HCT116 (cell line): ENCODE measurements at regions not wholly inside any gene's neighbourhood (a gene's known extent, or its start where the extent isn't known, plus 50 kb on each side); places are given as distances from the start of the nearest gene placed in this dataset.

Source experiments
- ATAC-seq: fragments of 200-7000 bp; cut with Tn5 transposase; 2 replicates; pipeline ENCODE4 v1.9.1; 2020; ENCODE audit warnings: mild to moderate bottlenecking, moderate library complexity
- BruUV-seq: library from RNA; stranded (reverse); fragments of 400-500 nt; replicated peaks from 2 replicates; lab custom pipeline; 2021; lab: Mats Ljungman, UMichigan
- CTCF ChIA-PET: fragments of 300-600 bp; sonication (Branson Sonifier 250); formaldehyde crosslinking; loops from one replicate; lab custom pipeline; 2021; ENCODE audit warnings: antibody characterized with exemption; lab: Charles Lee
- POLR2A ChIA-PET: fragments of 300-600, 350-600 bp; sonication (Branson Sonifier 250); formaldehyde crosslinking; loops from one replicate; lab custom pipeline; 2021; ENCODE audit warnings: antibody characterized with exemption; lab: Charles Lee
- RAD21 ChIA-PET, 2 experiments: fragments of 300-600 bp; sonication (Branson Sonifier 250); formaldehyde crosslinking; loops; one replicate each; lab custom pipeline; 2023; ENCODE audit warnings: low total read pairs in 2 of 2; ENCODE audit not compliant: uncharacterized antibody in 2 of 2, unreplicated experiment in 2 of 2, low non-redundant PET in 1 of 2; lab: Charles Lee
- DNase-seq: peaks from one replicate; pipeline ENCODE4 v3.0.0-alpha.2; 2010; ENCODE audit warnings: low read depth, low spot score
- H2AFZ ChIP-seq: fragments of 200-600 bp; shearing (Covaris generic), sonication (generic); 2 replicates; pipeline ENCODE4 v1.6.1; 2017; ENCODE audit warnings: low read depth, mixed run types, mixed read lengths, antibody characterized with exemption, low read length; ENCODE audit not compliant: poor library complexity, severe bottlenecking
- H3K27ac ChIP-seq: 2 replicates; pipeline ENCODE4 v1.5.1; 2012; ENCODE audit warnings: low read depth, low read length
- H3K27me3 ChIP-seq: fragments of 200-600 bp; sonication (generic); 2 replicates; pipeline ENCODE4 v1.6.1; 2016; ENCODE audit warnings: mixed run types, low read length, mixed read lengths; ENCODE audit not compliant: insufficient read depth
- H3K36me3 ChIP-seq, 2 experiments: fragments of 200-500 bp in 1 of 2; fragments of 200-600 bp in 1 of 2; sonication (Bioruptor generic) in 1 of 2; sonication (generic) in 1 of 2; 2 replicates each; pipeline versions ENCODE4 v1.5.1 to v1.6.1; 2014 to 2016; ENCODE audit warnings: low read length in 2 of 2, inconsistent platforms in 1 of 2, mixed read lengths in 1 of 2, mixed run types in 1 of 2; ENCODE audit not compliant: insufficient read depth in 2 of 2, control insufficient read depth in 1 of 2
- H3K4me1 ChIP-seq, 2 experiments: fragments of 200-600 bp in 1 of 2; sonication (generic) in 1 of 2; 2 replicates each; pipeline versions ENCODE4 v1.5.1 to v1.6.1; 2012 to 2017; ENCODE audit warnings: low read length in 2 of 2, inconsistent platforms in 1 of 2, mild to moderate bottlenecking in 1 of 2, mixed read lengths in 1 of 2, mixed run types in 1 of 2, moderate library complexity in 1 of 2; ENCODE audit not compliant: insufficient read depth in 2 of 2, control insufficient read depth in 1 of 2
- H3K4me2 ChIP-seq: fragments of 200-600 bp; sonication (generic); 2 replicates; pipeline ENCODE4 v1.6.1; 2017; ENCODE audit warnings: mixed run types, low read length, mixed read lengths
- H3K4me3 ChIP-seq, 2 experiments: fragments of 200-600 bp in 1 of 2; sonication (generic) in 1 of 2; replicated peaks in 1 of 2; 2 replicates each; pipeline ENCODE4 v1.5.1; 2011 to 2016; ENCODE audit warnings: low read length in 2 of 2, control low read depth in 1 of 2, low read depth in 1 of 2, mild to moderate bottlenecking in 1 of 2, mixed read lengths in 1 of 2, mixed run types in 1 of 2
- H3K79me2 ChIP-seq: fragments of 200-600 bp; sonication (generic); 2 replicates; pipeline ENCODE4 v1.6.1; 2017; ENCODE audit warnings: mild to moderate bottlenecking, mixed run types, low read length, moderate library complexity, mixed read lengths; ENCODE audit not compliant: insufficient read depth
- H3K9ac ChIP-seq: fragments of 200-600 bp; sonication (generic); 2 replicates; pipeline ENCODE4 v1.6.1; 2016; ENCODE audit warnings: low read length, mixed read lengths
- H3K9me2 ChIP-seq: fragments of 200-600 bp; sonication (generic), shearing (Covaris generic); 2 replicates; pipeline ENCODE4 v1.6.1; 2017; ENCODE audit warnings: mixed run types, mild to moderate bottlenecking, moderate library complexity; ENCODE audit not compliant: insufficient read depth
- H3K9me3 ChIP-seq, 2 experiments: fragments of 200-500 bp in 1 of 2; fragments of 200-600 bp in 1 of 2; sonication (Bioruptor generic) in 1 of 2; sonication (generic) in 1 of 2; 2 replicates each; pipeline ENCODE4 v1.6.1; 2014 to 2017; ENCODE audit warnings: low read length in 2 of 2, mixed read lengths in 2 of 2, inconsistent platforms in 1 of 2, low read depth in 1 of 2, mild to moderate bottlenecking in 1 of 2, mixed run types in 1 of 2, moderate library complexity in 1 of 2; ENCODE audit not compliant: control insufficient read depth in 1 of 2, insufficient read depth in 1 of 2
- H4K20me1 ChIP-seq: fragments of 200-600 bp; sonication (generic), shearing (Covaris generic); 2 replicates; pipeline ENCODE4 v1.6.1; 2017; ENCODE audit warnings: mixed run types, mild to moderate bottlenecking, moderate library complexity; ENCODE audit not compliant: insufficient read depth
- CBX3 ChIP-seq: IDR thresholded peaks from 2 replicates; pipeline ENCODE4 v1.6.1; 2012; ENCODE audit warnings: low read depth
- CEBPB ChIP-seq: IDR thresholded peaks from 2 replicates; pipeline ENCODE4 v1.6.1; 2012; ENCODE audit warnings: low read depth
- EGR1 ChIP-seq: IDR thresholded peaks from 2 replicates; pipeline ENCODE4 v1.6.1; 2012; ENCODE audit warnings: low read depth
- EZH2phosphoT487 ChIP-seq: fragments of 200-600 bp; IDR thresholded peaks from 2 replicates; pipeline ENCODE4 v1.6.1; 2018; ENCODE audit warnings: antibody characterized with exemption, borderline replicate concordance
- POLR2A ChIP-seq: IDR thresholded peaks from 2 replicates; pipeline ENCODE4 v1.7.0; 2011; ENCODE audit warnings: borderline replicate concordance; ENCODE audit not compliant: insufficient read depth, insufficient read length; ENCODE audit errors: extremely low read depth
- RAD21 ChIP-seq: IDR thresholded peaks from 2 replicates; pipeline ENCODE4 v1.6.1; 2012; ENCODE audit warnings: low read depth, mild to moderate bottlenecking
- SIN3A ChIP-seq: IDR thresholded peaks from 2 replicates; pipeline ENCODE4 v1.6.1; 2012; ENCODE audit warnings: low read depth
- SRF ChIP-seq: IDR thresholded peaks from 2 replicates; pipeline ENCODE4 v1.6.1; 2012; ENCODE audit warnings: low read depth
- TCF7L2 ChIP-seq: IDR thresholded peaks from 2 replicates; pipeline ENCODE4 v1.7.0; 2011; ENCODE audit warnings: borderline replicate concordance, inconsistent platforms; ENCODE audit not compliant: insufficient read depth, insufficient read length; ENCODE audit errors: extremely low read depth
- YY1 ChIP-seq: IDR thresholded peaks from 2 replicates; pipeline ENCODE4 v1.6.1; 2011; ENCODE audit warnings: low read length, low read depth, moderate library complexity, mild to moderate bottlenecking; ENCODE audit not compliant: insufficient replicate concordance; ENCODE audit errors: extremely low read depth
- ZFX ChIP-seq: fragments of 450-650 bp; IDR thresholded peaks from 2 replicates; pipeline ENCODE4 v1.6.1; 2017
- ZNF274 ChIP-seq: fragments of 200-500 bp; sonication (Bioruptor generic); IDR thresholded peaks from 2 replicates; pipeline ENCODE4 v1.6.1; 2014; ENCODE audit warnings: mild to moderate bottlenecking, low read depth, low read length, inconsistent platforms
- intact Hi-C: fragments of 100-400 bp; cut with micrococcal nuclease; formaldehyde crosslinking; loops from 2 replicates; pipeline ENCODE4 v1.10.0; 2022
- TF ChIP-seq, protein P1 (sequence below): IDR thresholded peaks from 2 replicates; pipeline ENCODE4 v1.6.1; 2012; ENCODE audit warnings: low read depth
- TF ChIP-seq, protein P2 (sequence below): IDR thresholded peaks from 2 replicates; pipeline ENCODE4 v1.6.1; 2012
- TF ChIP-seq, protein P3 (sequence below), 3 experiments: fragments of 200-600 bp in 1 of 3; sonication (generic) in 1 of 3; IDR thresholded peaks in 2 of 3; conservative IDR thresholded peaks in 1 of 3; 2 replicates each; pipeline ENCODE4 v1.5.1; 2012 to 2017; ENCODE audit warnings: low read depth in 2 of 3, low read length in 2 of 3, antibody characterized with exemption in 1 of 3, borderline replicate concordance in 1 of 3, control low read depth in 1 of 3, mild to moderate bottlenecking in 1 of 3, mixed read lengths in 1 of 3, mixed run types in 1 of 3, moderate library complexity in 1 of 3; ENCODE audit not compliant: insufficient read depth in 1 of 3

DNA sequence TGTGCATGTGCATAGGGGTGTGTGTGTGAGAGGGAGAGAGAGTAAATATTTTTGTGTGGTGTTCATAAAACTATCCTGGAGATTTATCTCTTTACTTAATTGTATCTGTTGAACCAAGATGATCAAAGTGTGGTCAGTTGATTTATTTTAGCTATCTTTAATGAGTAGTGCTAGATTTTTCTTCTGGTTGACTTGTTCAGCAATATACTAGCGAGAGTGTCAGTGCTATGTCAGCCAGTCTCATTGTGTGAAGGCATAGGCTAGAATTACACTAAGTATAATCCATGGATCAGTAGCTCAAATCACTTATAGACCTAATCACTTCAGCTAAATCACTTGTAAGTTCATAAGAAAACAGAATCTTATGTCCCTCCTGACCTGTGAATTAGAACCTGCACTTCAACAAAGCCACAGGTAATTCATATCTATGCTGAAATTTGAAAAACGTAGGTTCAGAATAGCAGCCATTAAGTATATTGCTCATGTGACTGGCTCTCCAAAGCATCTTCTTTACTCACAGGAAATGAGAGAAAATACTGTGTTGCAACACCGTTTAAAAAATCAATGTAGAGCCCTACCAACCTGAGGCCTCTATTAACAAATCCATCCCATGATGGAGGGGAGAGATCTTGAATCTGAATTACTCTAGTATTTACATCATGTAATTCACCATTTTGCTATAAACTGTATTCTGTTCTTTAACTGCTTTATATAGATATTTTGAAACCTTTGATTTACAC, 203.1 kb upstream of the ACTBL2 start:
- CTCF ChIA-PET: no interaction called here
- DNase-seq: no peak
- TF ChIP-seq SRF (no peak), CEBPB (0 out of 2 replicates have a peak, but pooled peaks have one; percentile 19)
- TF ChIP-seq, all 23 proteins: peak for 1
- RAD21 ChIA-PET: no interaction called here
- Histone ChIP-seq H3K36me3 (no peaks in the 10 kb centered on the region), H3K9me2 (no peaks in the 10 kb centered on the region), H3K27ac (no peak overlapping the region), H3K4me1 (peaks cover 8 to 35% of the 10 kb centered on the region in 2 experiments; a peak in 3 of 4 replicates), H2AFZ (peak overlapping the region; percentile 10), H3K9me3 (no peaks in the 10 kb centered on the region), H4K20me1 (no peaks in the 10 kb centered on the region), H3K9ac (no peak overlapping the region), H3K27me3 (no peaks in the 10 kb centered on the region), H3K79me2 (no peaks in the 10 kb centered on the region), H3K4me3 (no peak overlapping the region), H3K4me2 (no peak overlapping the region)
- POLR2A ChIA-PET: no interaction called here
- no TSS peak for BruUV-seq
- ATAC-seq: no peak
- intact Hi-C loops: no loop called here

DNA sequence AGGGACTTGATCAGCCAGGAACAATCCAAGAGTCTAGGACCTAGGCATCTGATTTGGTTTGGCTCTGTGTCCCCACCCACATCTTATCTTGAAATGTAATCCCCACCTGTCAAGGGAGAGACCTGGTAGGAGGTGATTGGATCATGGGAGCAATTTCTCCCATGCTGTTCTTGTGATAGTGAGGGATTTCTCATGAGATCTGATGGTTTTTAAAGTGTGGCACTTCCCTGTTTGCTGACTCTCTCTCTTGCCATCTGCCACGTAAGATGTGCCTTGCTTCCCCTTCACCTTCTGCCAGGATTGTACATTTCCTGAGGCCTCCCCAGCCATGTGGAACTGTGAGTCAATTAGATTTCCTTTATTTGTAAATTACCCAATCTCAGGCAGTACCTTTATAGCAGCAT, 201.7 kb upstream of the ACTBL2 start:
- DNase-seq: no peak
- Histone ChIP-seq H3K4me2 (no peak overlapping the region), H3K4me3 (no peak overlapping the region), H3K36me3 (no peaks in the 10 kb centered on the region), H3K9me2 (no peaks in the 10 kb centered on the region), H4K20me1 (no peaks in the 10 kb centered on the region), H2AFZ (peak overlapping the region; percentile 10), H3K9ac (no peak overlapping the region), H3K4me1 (peaks cover 8 to 35% of the 10 kb centered on the region in 2 experiments; a peak in 3 of 4 replicates), H3K27ac (no peak overlapping the region), H3K9me3 (no peaks in the 10 kb centered on the region), H3K27me3 (no peaks in the 10 kb centered on the region), H3K79me2 (no peaks in the 10 kb centered on the region)
- ATAC-seq: no peak
- CTCF ChIA-PET: no interaction called here
- no TSS peak for BruUV-seq
- POLR2A ChIA-PET: no interaction called here
- RAD21 ChIA-PET: no interaction called here
- intact Hi-C loops: no loop called here
- TF ChIP-seq TCF7L2 (no peak), YY1 (no peak), POLR2A (no peak), SIN3A (no peak), ZFX (no peak), ZNF274 (no peak), EGR1 (no peak), CBX3 (no peak), CEBPB (no peak), EZH2phosphoT487 (no peak), RAD21 (no peak)
- TF ChIP-seq, protein P1, sequence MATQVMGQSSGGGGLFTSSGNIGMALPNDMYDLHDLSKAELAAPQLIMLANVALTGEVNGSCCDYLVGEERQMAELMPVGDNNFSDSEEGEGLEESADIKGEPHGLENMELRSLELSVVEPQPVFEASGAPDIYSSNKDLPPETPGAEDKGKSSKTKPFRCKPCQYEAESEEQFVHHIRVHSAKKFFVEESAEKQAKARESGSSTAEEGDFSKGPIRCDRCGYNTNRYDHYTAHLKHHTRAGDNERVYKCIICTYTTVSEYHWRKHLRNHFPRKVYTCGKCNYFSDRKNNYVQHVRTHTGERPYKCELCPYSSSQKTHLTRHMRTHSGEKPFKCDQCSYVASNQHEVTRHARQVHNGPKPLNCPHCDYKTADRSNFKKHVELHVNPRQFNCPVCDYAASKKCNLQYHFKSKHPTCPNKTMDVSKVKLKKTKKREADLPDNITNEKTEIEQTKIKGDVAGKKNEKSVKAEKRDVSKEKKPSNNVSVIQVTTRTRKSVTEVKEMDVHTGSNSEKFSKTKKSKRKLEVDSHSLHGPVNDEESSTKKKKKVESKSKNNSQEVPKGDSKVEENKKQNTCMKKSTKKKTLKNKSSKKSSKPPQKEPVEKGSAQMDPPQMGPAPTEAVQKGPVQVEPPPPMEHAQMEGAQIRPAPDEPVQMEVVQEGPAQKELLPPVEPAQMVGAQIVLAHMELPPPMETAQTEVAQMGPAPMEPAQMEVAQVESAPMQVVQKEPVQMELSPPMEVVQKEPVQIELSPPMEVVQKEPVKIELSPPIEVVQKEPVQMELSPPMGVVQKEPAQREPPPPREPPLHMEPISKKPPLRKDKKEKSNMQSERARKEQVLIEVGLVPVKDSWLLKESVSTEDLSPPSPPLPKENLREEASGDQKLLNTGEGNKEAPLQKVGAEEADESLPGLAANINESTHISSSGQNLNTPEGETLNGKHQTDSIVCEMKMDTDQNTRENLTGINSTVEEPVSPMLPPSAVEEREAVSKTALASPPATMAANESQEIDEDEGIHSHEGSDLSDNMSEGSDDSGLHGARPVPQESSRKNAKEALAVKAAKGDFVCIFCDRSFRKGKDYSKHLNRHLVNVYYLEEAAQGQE: no peak
- TF ChIP-seq, protein P2, sequence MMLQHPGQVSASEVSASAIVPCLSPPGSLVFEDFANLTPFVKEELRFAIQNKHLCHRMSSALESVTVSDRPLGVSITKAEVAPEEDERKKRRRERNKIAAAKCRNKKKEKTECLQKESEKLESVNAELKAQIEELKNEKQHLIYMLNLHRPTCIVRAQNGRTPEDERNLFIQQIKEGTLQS: no peak
- TF ChIP-seq, protein P3, sequence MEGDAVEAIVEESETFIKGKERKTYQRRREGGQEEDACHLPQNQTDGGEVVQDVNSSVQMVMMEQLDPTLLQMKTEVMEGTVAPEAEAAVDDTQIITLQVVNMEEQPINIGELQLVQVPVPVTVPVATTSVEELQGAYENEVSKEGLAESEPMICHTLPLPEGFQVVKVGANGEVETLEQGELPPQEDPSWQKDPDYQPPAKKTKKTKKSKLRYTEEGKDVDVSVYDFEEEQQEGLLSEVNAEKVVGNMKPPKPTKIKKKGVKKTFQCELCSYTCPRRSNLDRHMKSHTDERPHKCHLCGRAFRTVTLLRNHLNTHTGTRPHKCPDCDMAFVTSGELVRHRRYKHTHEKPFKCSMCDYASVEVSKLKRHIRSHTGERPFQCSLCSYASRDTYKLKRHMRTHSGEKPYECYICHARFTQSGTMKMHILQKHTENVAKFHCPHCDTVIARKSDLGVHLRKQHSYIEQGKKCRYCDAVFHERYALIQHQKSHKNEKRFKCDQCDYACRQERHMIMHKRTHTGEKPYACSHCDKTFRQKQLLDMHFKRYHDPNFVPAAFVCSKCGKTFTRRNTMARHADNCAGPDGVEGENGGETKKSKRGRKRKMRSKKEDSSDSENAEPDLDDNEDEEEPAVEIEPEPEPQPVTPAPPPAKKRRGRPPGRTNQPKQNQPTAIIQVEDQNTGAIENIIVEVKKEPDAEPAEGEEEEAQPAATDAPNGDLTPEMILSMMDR (IDR thresholded peaks at IDR 0.05 in 2 of 3, conservative IDR thresholded peaks at IDR 0.05 in 1 of 3; ENCODE audit: borderline replicate concordance in 1 of 3, insufficient read depth in 1 of 3, low read depth in 2 of 3, low read length in 2 of 3): no peak
